PC-9 (cell line): ENCODE measurements at regions not wholly inside any gene's neighbourhood (a gene's known extent, or its start where the extent isn't known, plus 50 kb on each side); places are given as distances from the start of the nearest gene placed in this dataset.

ENCODE experiments used
- BruUV-seq: library from RNA; stranded (reverse); fragments of 400-500 nt; replicated peaks from 2 replicates; lab custom pipeline; 2021; lab: Mats Ljungman, UMichigan
- CTCF ChIA-PET: fragments of 300-600 bp; sonication (Branson Sonifier 250); formaldehyde crosslinking; loops from one replicate; lab custom pipeline; 2022; ENCODE audit warnings: antibody characterized with exemption; lab: Charles Lee
- POLR2A ChIA-PET: fragments of 300-600 bp; sonication (Branson Sonifier 250); formaldehyde crosslinking; loops from one replicate; lab custom pipeline; 2022; ENCODE audit warnings: antibody characterized with exemption; ENCODE audit not compliant: unreplicated experiment; lab: Charles Lee
- DNase-seq, 2 experiments: peaks; one replicate each; pipeline versions ENCODE4 v3.0.0 to v3.0.0-alpha.2; 2015 to 2022; ENCODE audit warnings: mixed read lengths in 1 of 2
- H2AFZ ChIP-seq: fragments of 200-600 bp; sonication (generic); 2 replicates; pipeline ENCODE4 v1.8.1; 2017; ENCODE audit warnings: antibody characterized with exemption
- H3F3A ChIP-seq: fragments of 200-600 bp; sonication (generic); 2 replicates; pipeline ENCODE4 v1.8.1; 2017; ENCODE audit warnings: antibody characterized with exemption, mild to moderate bottlenecking, low read depth; ENCODE audit not compliant: insufficient read depth
- H3K27ac ChIP-seq: fragments of 200-600 bp; sonication (generic); 2 replicates; pipeline ENCODE4 v1.6.1; 2016; ENCODE audit warnings: mixed run types
- H3K27me3 ChIP-seq: fragments of 200-600 bp; sonication (generic); 2 replicates; pipeline ENCODE4 v1.6.1; 2016; ENCODE audit warnings: low read depth, mixed run types; ENCODE audit not compliant: insufficient read depth
- H3K36me3 ChIP-seq: fragments of 200-600 bp; sonication (generic); 2 replicates; pipeline ENCODE4 v1.6.1; 2016; ENCODE audit warnings: low read depth, mixed run types
- H3K4me1 ChIP-seq: fragments of 200-600 bp; sonication (generic); replicated peaks from 2 replicates; pipeline ENCODE4 v1.6.1; 2016; ENCODE audit warnings: mixed run types; ENCODE audit not compliant: insufficient read depth
- H3K4me2 ChIP-seq: fragments of 200-600 bp; sonication (generic); 2 replicates; pipeline ENCODE4 v1.6.1; 2017; ENCODE audit warnings: mixed run types
- H3K4me3 ChIP-seq: fragments of 200-600 bp; sonication (generic); 2 replicates; pipeline ENCODE4 v1.6.1; 2016; ENCODE audit warnings: mixed run types
- H3K79me2 ChIP-seq: fragments of 200-600 bp; sonication (generic); 2 replicates; pipeline ENCODE4 v1.6.1; 2017; ENCODE audit warnings: low read depth, mixed run types
- H3K9me2 ChIP-seq: fragments of 200-600 bp; sonication (generic); 2 replicates; pipeline ENCODE4 v1.8.1; 2017; ENCODE audit warnings: mild to moderate bottlenecking; ENCODE audit not compliant: insufficient read depth
- H3K9me3 ChIP-seq: fragments of 200-600 bp; sonication (generic); 2 replicates; pipeline ENCODE4 v1.8.1; 2016; ENCODE audit warnings: low read depth; ENCODE audit not compliant: insufficient read depth
- H4K20me1 ChIP-seq: fragments of 200-600 bp; sonication (generic); 2 replicates; pipeline ENCODE4 v1.8.1; 2017; ENCODE audit not compliant: insufficient read depth
- EZH2 ChIP-seq: fragments of 200-600 bp; sonication (generic); IDR thresholded peaks from 2 replicates; pipeline ENCODE4 v1.8.0; 2017; ENCODE audit warnings: antibody characterized with exemption, low read depth
- intact Hi-C: fragments of 100-400 bp; cut with micrococcal nuclease; formaldehyde crosslinking; loops from one replicate; pipeline ENCODE4 v1.10.0; 2022; ENCODE audit not compliant: unreplicated experiment
- TF ChIP-seq, protein P1 (sequence below): fragments of 200-600 bp; sonication (generic); conservative IDR thresholded peaks from 2 replicates; pipeline ENCODE4 v1.6.1; 2017; ENCODE audit warnings: mixed run types, antibody characterized with exemption, mild to moderate bottlenecking, moderate library complexity

DNA sequence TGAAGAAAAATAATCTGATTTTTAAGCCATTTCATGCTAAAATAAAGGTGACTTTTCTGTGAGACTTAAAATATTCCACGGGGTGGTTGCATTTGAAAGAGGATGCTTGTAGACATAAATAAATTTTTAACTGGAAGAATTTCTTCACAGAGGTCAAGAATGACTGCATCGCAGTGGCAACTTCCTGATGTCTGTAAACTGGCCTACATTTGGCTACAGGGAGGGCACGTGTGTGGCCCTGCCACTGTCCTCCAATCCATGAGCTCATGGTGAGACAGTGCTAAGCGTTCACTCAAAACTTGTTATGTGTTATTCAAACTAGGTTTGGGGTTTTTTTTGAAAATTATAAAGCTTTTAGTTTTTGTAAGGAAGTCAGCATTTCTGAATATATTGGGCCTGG lies 1089.3 kb downstream of the EFNB2 start:
- POLR2A ChIA-PET, result no interaction called here
- no peak overlapping the region for H3K4me2 ChIP-seq
- CTCF ChIA-PET, result no interaction called here
- DNase-seq, result no peak
- H3K9me3 ChIP-seq, result peaks cover 11% of the 10 kb centered on the region; the same call in 1 of the 2 replicates
- no peak overlapping the region for H3K27ac ChIP-seq
- no peaks in the 10 kb centered on the region for H4K20me1 ChIP-seq
- peaks cover 5% of the 10 kb centered on the region; the same call in 1 of the 2 replicates for H3F3A ChIP-seq
- H3K27me3 ChIP-seq, result no peaks in the 10 kb centered on the region
- no peak overlapping the region for H2AFZ ChIP-seq
- no peak for TF ChIP-seq EZH2
- TF ChIP-seq, protein P1, sequence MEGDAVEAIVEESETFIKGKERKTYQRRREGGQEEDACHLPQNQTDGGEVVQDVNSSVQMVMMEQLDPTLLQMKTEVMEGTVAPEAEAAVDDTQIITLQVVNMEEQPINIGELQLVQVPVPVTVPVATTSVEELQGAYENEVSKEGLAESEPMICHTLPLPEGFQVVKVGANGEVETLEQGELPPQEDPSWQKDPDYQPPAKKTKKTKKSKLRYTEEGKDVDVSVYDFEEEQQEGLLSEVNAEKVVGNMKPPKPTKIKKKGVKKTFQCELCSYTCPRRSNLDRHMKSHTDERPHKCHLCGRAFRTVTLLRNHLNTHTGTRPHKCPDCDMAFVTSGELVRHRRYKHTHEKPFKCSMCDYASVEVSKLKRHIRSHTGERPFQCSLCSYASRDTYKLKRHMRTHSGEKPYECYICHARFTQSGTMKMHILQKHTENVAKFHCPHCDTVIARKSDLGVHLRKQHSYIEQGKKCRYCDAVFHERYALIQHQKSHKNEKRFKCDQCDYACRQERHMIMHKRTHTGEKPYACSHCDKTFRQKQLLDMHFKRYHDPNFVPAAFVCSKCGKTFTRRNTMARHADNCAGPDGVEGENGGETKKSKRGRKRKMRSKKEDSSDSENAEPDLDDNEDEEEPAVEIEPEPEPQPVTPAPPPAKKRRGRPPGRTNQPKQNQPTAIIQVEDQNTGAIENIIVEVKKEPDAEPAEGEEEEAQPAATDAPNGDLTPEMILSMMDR, result no peak
- H3K4me3 ChIP-seq, result no peak overlapping the region
- H3K9me2 ChIP-seq, result no peaks in the 10 kb centered on the region; the same call in 1 of the 2 replicates
- no peaks in the 10 kb centered on the region for H3K79me2 ChIP-seq
- no peaks in the 10 kb centered on the region for H3K36me3 ChIP-seq
- peaks cover 16% of the 10 kb centered on the region for H3K4me1 ChIP-seq
- BruUV-seq, result no TSS peak
- intact Hi-C loops, result no loop called here

DNA sequence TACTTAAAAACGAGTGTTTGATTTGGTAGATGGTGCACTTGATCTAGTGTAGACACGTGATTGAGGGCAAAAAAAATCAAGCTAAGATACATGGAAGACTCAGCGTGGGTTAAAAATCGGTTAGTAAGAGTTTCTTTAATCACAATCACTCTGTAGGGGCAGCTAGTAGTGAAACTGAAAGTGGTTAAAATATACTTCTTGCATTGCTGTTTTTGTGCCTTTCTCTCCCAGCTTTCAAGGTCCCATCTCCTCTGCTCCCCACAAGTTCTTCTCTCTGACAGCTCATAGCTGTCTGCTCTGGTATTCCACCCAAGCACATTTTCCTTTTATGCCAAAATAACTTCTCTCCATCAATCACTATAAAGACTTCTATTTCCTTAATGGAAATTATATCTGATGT lies 1089.7 kb downstream of the EFNB2 start:
- ChIA-PET POLR2A (no interaction called here), CTCF (no interaction called here)
- H3K27me3 ChIP-seq, result no peaks in the 10 kb centered on the region
- H3K4me3 ChIP-seq, result no peak overlapping the region
- H3K36me3 ChIP-seq, result no peaks in the 10 kb centered on the region
- H3K9me2 ChIP-seq, result no peaks in the 10 kb centered on the region
- H3K79me2 ChIP-seq, result no peaks in the 10 kb centered on the region
- intact Hi-C loops, result no loop called here
- H2AFZ ChIP-seq, result no peak overlapping the region
- no peak overlapping the region for H3K27ac ChIP-seq
- TF ChIP-seq, protein P1, result no peak
- no peak for TF ChIP-seq EZH2
- H3K4me2 ChIP-seq, result no peak overlapping the region
- no TSS peak for BruUV-seq
- DNase-seq, result no peak
- H3F3A ChIP-seq, result peaks cover 5% of the 10 kb centered on the region; the same call in 1 of the 2 replicates
- peaks cover 11% of the 10 kb centered on the region; the same call in 1 of the 2 replicates for H3K9me3 ChIP-seq
- peaks cover 16% of the 10 kb centered on the region for H3K4me1 ChIP-seq
- no peaks in the 10 kb centered on the region for H4K20me1 ChIP-seq

DNA sequence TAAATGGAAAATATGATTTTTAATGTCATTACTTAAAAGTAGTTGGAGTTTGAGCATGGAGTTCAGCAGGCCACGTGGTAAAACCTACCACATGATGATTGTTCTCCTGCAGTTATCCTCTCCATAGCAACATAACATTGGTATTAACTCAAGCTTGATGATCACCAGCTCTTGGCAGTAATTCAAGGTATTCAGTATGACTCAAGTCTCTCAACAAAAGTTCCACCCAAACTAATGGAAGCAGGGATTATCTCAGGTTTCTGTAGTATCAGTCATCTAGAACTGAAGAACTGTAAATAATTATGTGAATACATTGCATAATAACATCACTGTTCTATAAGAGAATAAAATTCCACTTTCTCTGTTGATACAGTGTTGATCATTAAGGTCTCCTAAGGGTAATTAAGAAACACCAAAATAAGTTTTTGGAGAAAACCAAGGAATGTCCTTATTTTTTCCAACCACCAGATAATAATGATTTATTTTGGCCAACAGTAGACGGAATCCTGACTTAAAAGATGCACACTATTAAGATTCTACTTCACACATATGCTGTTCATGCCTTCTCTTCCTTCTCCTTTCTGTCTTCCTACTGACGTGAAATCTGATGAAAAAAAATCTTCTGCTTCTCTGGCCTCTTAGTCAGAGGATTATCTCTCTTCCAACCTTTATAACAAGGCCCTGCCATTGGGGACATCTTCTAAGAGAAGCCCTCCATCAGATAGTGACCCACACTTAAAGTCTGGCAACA lies 1092.3 kb downstream of the EFNB2 start:
- Histone ChIP-seq H3K9me3 (peaks cover 11% of the 10 kb centered on the region; the same call in 1 of the 2 replicates), H3K79me2 (no peaks in the 10 kb centered on the region), H3K4me3 (no peak overlapping the region), H4K20me1 (no peaks in the 10 kb centered on the region), H3K9me2 (no peaks in the 10 kb centered on the region), H3K27me3 (no peaks in the 10 kb centered on the region), H2AFZ (0 out of 2 replicates have a peak overlapping the region, but pooled peaks have one; percentile 19), H3K4me1 (peaks cover 16% of the 10 kb centered on the region), H3K27ac (peak overlapping the region; percentile 68), H3F3A (peaks cover 5% of the 10 kb centered on the region; the same call in 1 of the 2 replicates), H3K4me2 (peak overlapping the region; percentile 6; the same call in 1 of the 2 replicates), H3K36me3 (no peaks in the 10 kb centered on the region)
- ChIA-PET CTCF (no interaction called here), POLR2A (interaction anchor here (0.5 to 0.7 kb wide), 3 partner anchors 43 to 620 kb away, joined by 4 to 6 read pairs (median 4); no protein-coding TSS in a partner anchor)
- no TSS peak for BruUV-seq
- DNase-seq, result peak; percentile 28 to 98
- no peak for TF ChIP-seq EZH2
- TF ChIP-seq, protein P1, result no peak
- intact Hi-C loops, result loop anchor here (1.0 to 5.0 kb wide), 6 partner anchors 144 to 1336 kb away; no protein-coding TSS in a partner anchor
